ENCODE measurements at regions not wholly inside any gene's neighbourhood (a gene's known extent, or its start where the extent isn't known, plus 50 kb on each side); places are given as distances from the start of the nearest gene placed in this dataset.

DNA sequence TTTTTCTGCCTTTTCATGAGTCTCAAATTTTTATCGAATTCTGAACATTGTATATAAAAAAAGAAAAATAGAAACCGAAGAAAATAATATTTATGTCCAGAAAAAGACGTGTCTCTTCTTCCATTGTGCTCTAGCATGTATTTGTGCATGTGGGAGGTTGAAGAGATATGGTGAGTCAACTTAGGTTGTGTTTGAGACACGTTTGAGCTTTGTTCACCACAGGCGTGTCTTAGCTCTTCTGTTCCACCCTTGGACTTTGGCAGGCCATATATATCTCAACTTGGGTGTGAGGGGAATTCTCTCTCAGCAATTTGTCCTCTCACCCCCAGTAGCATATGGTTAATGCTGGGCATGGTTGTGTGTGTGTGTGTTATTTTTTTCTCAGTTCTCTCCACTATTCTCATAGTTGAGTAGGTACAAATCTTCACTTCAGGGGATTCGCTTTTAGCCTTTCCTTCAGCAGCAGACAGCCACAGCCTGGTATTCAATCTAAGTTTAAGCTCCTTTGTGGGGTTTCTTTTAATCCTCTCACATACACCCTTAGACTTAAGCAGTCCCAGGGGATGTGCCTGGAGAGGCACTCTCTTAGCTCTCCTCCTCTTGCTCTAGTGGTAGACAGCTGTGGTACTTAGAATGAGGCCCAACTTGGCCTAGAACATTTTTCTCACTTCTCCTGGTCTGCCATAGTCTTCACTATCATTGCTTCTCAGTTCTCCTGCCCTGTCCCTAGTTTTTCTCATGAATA, 286.5 kb upstream of the RBMS3 start:
- H3K9ac ChIP-seq (ENCODE audit: control insufficient read depth, extremely low read depth, insufficient read depth, low read length) = no peak overlapping the region
- TF ChIP-seq EZH2 (IDR thresholded peaks at IDR 0.05; ENCODE audit: low read length) = no peak
- H3K4me3 ChIP-seq (ENCODE audit: control insufficient read depth in 2 of 3, extremely low read depth in 1 of 3, insufficient read depth in 2 of 3, low read depth in 1 of 3, low read length in 3 of 3) = no peak overlapping the region
- no peak overlapping the region for H3K27ac ChIP-seq (ENCODE audit: control insufficient read depth, insufficient read depth, low read length)
- DNase-seq (ENCODE audit: low read depth, low spot score) (no peak), FAIRE-seq (no peak)
- H3K4me1 ChIP-seq (ENCODE audit: control insufficient read depth, extremely low read depth, insufficient read depth, low read length) = no peaks in the 10 kb centered on the region
- no peak overlapping the region for H2AFZ ChIP-seq (ENCODE audit: control insufficient read depth, low read length)
- H3K9me1 ChIP-seq (ENCODE audit: control insufficient read depth, extremely low read depth, insufficient read depth, low read length) = no peaks in the 10 kb centered on the region
- H3K36me3 ChIP-seq (ENCODE audit: control insufficient read depth in 2 of 2, extremely low read depth in 1 of 2, insufficient read depth in 2 of 2, low read length in 2 of 2) = no peaks in the 10 kb centered on the region
- H3K4me2 ChIP-seq (ENCODE audit: control insufficient read depth, extremely low read depth, insufficient read depth, low read depth, low read length) = no peak overlapping the region
- H3K27me3 ChIP-seq (ENCODE audit: control insufficient read depth, extremely low read depth, insufficient read depth, low read length) = no peaks in the 10 kb centered on the region
- H3K79me2 ChIP-seq (ENCODE audit: control insufficient read depth, insufficient read depth, low read length) = no peaks in the 10 kb centered on the region
- no peaks in the 10 kb centered on the region for H4K20me1 ChIP-seq (ENCODE audit: control insufficient read depth, extremely low read depth, insufficient read depth, low read length)
- dilution Hi-C loops (cut with MboI; ENCODE audit: extremely low pct_ligation_motif_present, low sequenced_read_pairs) = no loop called here
- H3K9me3 ChIP-seq (ENCODE audit: control insufficient read depth, low read depth, low read length) = no peaks in the 10 kb centered on the region

DNA sequence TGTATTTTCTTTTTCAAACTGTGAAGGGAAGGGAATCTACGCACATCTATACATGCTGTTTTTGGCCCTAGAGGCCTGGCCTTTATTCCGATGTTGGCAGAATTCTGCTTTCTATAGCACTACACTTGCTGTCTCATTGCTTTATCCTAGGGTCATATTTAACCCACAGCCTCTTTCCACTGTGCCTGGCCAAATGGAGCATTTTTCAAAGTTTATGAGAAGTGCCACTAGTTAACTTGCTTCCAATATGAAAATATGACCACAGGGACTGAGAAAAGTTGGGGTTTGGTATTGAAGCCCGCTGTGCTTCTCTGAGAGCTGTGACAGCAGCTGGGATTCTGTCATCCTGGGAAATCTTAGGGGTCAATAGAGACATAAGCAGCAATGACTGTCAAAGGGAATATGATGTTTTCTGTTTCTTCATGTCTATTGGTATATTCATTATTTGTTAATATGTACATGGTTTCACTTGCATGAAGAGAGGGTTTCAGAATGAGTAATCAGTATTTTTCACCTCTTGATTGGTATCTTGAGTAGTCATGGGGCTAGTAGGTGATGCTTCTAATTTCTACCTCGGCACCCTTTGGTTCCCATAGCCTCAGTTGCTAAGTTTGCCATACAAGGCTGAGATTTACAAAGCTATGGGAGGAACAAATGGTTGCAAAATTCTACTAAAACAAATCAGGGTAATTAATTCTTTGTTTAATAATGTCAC, 275.8 kb upstream of the RBMS3 start:
- H3K9ac ChIP-seq (ENCODE audit: control insufficient read depth, extremely low read depth, insufficient read depth, low read length) = no peak overlapping the region
- no peak overlapping the region for H3K27ac ChIP-seq (ENCODE audit: control insufficient read depth, insufficient read depth, low read length)
- H3K4me2 ChIP-seq (ENCODE audit: control insufficient read depth, extremely low read depth, insufficient read depth, low read depth, low read length) = no peak overlapping the region
- no peak overlapping the region for H3K4me3 ChIP-seq (ENCODE audit: control insufficient read depth in 2 of 3, extremely low read depth in 1 of 3, insufficient read depth in 2 of 3, low read depth in 1 of 3, low read length in 3 of 3)
- DNase-seq (ENCODE audit: low read depth, low spot score) (no peak), FAIRE-seq (no peak)
- H3K4me1 ChIP-seq (ENCODE audit: control insufficient read depth, extremely low read depth, insufficient read depth, low read length) = no peaks in the 10 kb centered on the region
- no peaks in the 10 kb centered on the region for H3K79me2 ChIP-seq (ENCODE audit: control insufficient read depth, insufficient read depth, low read length)
- no peaks in the 10 kb centered on the region for H3K36me3 ChIP-seq (ENCODE audit: control insufficient read depth in 2 of 2, extremely low read depth in 1 of 2, insufficient read depth in 2 of 2, low read length in 2 of 2)
- no peak for TF ChIP-seq EZH2 (IDR thresholded peaks at IDR 0.05; ENCODE audit: low read length)
- TF ChIP-seq, protein P1, sequence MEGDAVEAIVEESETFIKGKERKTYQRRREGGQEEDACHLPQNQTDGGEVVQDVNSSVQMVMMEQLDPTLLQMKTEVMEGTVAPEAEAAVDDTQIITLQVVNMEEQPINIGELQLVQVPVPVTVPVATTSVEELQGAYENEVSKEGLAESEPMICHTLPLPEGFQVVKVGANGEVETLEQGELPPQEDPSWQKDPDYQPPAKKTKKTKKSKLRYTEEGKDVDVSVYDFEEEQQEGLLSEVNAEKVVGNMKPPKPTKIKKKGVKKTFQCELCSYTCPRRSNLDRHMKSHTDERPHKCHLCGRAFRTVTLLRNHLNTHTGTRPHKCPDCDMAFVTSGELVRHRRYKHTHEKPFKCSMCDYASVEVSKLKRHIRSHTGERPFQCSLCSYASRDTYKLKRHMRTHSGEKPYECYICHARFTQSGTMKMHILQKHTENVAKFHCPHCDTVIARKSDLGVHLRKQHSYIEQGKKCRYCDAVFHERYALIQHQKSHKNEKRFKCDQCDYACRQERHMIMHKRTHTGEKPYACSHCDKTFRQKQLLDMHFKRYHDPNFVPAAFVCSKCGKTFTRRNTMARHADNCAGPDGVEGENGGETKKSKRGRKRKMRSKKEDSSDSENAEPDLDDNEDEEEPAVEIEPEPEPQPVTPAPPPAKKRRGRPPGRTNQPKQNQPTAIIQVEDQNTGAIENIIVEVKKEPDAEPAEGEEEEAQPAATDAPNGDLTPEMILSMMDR (optimal IDR thresholded peaks at IDR 0.05 in 1 of 3, IDR thresholded peaks at IDR 0.05 in 1 of 3, conservative IDR thresholded peaks at IDR 0.05 in 1 of 3; ENCODE audit: extremely low read depth in 1 of 3, insufficient read depth in 2 of 3, low read length in 3 of 3) = no peak
- dilution Hi-C loops (cut with MboI; ENCODE audit: extremely low pct_ligation_motif_present, low sequenced_read_pairs) = no loop called here
- no peaks in the 10 kb centered on the region for H3K27me3 ChIP-seq (ENCODE audit: control insufficient read depth, extremely low read depth, insufficient read depth, low read length)
- H2AFZ ChIP-seq (ENCODE audit: control insufficient read depth, low read length) = no peak overlapping the region
- no peaks in the 10 kb centered on the region for H4K20me1 ChIP-seq (ENCODE audit: control insufficient read depth, extremely low read depth, insufficient read depth, low read length)
- H3K9me1 ChIP-seq (ENCODE audit: control insufficient read depth, extremely low read depth, insufficient read depth, low read length) = no peaks in the 10 kb centered on the region
- no peaks in the 10 kb centered on the region for H3K9me3 ChIP-seq (ENCODE audit: control insufficient read depth, low read depth, low read length)

Measured in keratinocyte (primary cell).